GM19240 (cell line): ENCODE measurements at regions not wholly inside any gene's neighbourhood (a gene's known extent, or its start where the extent isn't known, plus 50 kb on each side); places are given as distances from the start of the nearest gene placed in this dataset.

Experiments used
- DNase-seq: peaks from one replicate; pipeline ENCODE4 v3.0.0; 2011; ENCODE audit warnings: low spot score; ENCODE audit not compliant: insufficient read length

DNA sequence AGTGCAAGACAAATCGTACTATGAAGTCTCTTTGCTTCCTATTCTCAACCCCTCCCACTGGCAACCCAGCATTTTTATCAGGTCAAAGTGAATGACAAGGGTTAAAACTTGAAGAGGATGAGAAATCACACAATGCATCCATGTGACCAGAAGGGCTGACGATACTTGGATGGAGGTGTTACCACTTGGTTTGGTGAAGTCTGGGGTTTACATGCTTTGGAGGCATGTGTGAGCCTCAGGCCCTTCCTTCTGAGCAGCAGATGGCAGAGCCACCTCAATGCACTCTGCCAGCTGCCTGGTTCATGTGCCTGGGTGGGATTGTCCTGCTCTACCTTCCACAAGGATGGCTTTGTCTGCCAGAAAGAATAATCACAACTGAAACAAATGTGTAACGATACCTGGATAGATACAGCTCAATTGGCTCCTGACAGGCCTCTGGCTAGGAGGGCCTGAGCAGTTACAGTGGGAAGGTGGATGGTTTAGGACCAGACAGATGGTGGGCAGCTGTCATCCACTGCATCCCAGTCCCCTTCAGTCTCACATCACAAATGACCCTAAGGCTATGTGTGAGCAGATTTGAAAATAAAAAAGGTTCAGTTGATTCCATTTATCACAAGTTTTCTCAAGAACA is 51.5 kb upstream of the CNIH3 start:
- DNase-seq, result no peak

DNA sequence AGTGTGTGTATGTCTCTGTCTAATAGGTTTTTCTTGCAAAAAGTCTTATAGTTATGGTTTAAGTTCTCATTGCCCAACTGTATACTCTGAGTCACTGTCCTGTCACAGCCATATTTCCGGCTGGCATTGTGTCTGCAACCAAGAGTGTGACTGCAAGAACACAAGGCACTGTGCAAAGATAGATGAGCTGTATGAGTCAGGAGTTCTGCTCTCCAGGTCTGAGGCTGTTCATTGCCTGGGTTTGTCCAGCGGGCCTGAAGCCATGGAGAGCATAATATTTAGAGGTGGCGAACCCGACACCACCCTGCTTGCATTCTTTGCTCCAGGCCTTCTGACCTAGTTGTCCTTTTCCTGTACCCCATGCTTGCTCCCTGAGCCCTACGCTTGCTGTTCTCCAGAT is 50.9 kb upstream of the CNIH3 start:
- no peak for DNase-seq

DNA sequence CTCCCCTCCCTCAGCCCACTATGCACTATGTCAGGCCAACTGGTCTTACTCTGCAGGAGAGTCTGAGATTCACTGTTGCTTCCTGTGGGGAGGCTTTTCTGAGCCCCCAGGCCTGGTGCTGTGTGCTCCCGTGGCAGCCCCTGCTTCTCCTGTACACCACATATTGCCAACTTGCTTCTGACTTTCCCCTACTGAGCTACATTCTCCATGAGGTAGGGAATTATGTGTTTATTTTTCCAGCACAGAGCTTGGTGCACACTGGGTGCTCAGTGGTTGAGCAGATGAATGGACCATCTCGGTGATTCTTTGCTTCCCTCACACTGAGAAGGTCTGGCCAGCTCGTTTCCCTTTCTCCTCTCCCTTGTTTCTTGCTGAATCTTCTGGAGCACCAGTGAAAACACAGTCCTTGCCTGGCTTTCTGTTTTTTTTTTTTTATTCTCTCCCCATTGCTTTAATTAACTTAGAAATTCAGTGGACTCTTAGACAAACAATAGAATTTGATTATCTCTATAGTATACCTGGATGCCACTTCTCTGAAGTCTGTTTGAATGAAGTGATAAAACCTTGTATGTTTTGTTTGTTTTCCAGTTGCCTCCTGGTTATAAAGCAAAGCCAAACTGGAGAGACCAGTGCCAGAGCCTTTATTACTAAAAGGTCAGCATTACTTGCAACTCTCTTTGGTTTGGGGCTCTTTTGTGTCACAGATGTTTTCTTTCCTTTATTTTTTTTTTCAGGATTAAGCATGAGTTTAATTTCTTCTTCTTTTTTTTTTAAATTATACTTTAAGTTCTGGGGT is 50.3 kb upstream of the CNIH3 start:
- DNase-seq, result no peak
